ENCODE measurements at regions not wholly inside any gene's neighbourhood (a gene's known extent, or its start where the extent isn't known, plus 50 kb on each side); places are given as distances from the start of the nearest gene placed in this dataset.

- no peak for TF ChIP-seq CTCF (IDR thresholded peaks at IDR 0.05; ENCODE audit: low read length)
- no peak for TF ChIP-seq EZH2 (IDR thresholded peaks at IDR 0.05; ENCODE audit: borderline replicate concordance, low read length)
Measured at GRCh38 chr10:31139497-31139896, 107.8 kb upstream of the ZNF438 start.

Measured in OCI-LY1 (cell line).